Naive thymus-derived CD4-positive, alpha-beta T cell (primary cell): ENCODE measurements at regions not wholly inside any gene's neighbourhood (a gene's known extent, or its start where the extent isn't known, plus 50 kb on each side); places are given as distances from the start of the nearest gene placed in this dataset.

Experiments
- ATAC-seq: fragments of 150-1000 bp; cut with Tn5 transposase; 2 replicates; pipeline ENCODE4 v1.10.0; 2021; ENCODE audit warnings: mild to moderate bottlenecking, moderate library complexity
- CTCF ChIA-PET: fragments of 350-600 bp; sonication (Branson Sonifier 250); formaldehyde crosslinking; loops from one replicate; lab custom pipeline; 2021; ENCODE audit warnings: antibody characterized with exemption; lab: Charles Lee
- POLR2A ChIA-PET: fragments of 350-600 bp; sonication (Branson Sonifier 250); formaldehyde crosslinking; loops from one replicate; lab custom pipeline; 2021; ENCODE audit warnings: antibody characterized with exemption, inconsistent platforms; lab: Charles Lee
- DNase-seq, 9 donors: peaks; one replicate each; pipeline versions ENCODE4 v3.0.0 to v3.0.0-alpha.2; 2020 to 2022; ENCODE audit warnings: mixed read lengths in 1 of 9
- H3K27ac ChIP-seq: one replicate; pipeline ENCODE4 v1.7.0; 2013; ENCODE audit warnings: mild to moderate bottlenecking, low read depth, low read length, moderate library complexity
- H3K27me3 ChIP-seq, 2 donors: one replicate each; pipeline ENCODE4 v1.7.0; 2013; ENCODE audit warnings: low read length in 2 of 2, mild to moderate bottlenecking in 2 of 2, moderate library complexity in 2 of 2; ENCODE audit not compliant: control insufficient read depth in 2 of 2, insufficient read depth in 2 of 2
- H3K36me3 ChIP-seq, 3 experiments: 1 replicate in 2 of 3; 2 replicates in 1 of 3; pipeline ENCODE4 v1.7.0; 2013; ENCODE audit warnings: low read length in 3 of 3, mild to moderate bottlenecking in 3 of 3, moderate library complexity in 1 of 3; ENCODE audit not compliant: insufficient read depth in 3 of 3, control insufficient read depth in 2 of 3
- H3K4me1 ChIP-seq, 2 donors: one replicate each; pipeline ENCODE4 v1.7.0; 2013; ENCODE audit warnings: low read length in 2 of 2, mild to moderate bottlenecking in 2 of 2, moderate library complexity in 1 of 2; ENCODE audit not compliant: control insufficient read depth in 2 of 2, insufficient read depth in 2 of 2
- H3K4me3 ChIP-seq: 2 replicates; pipeline ENCODE4 v1.7.0; 2013; ENCODE audit warnings: mild to moderate bottlenecking, low read length
- H3K9me3 ChIP-seq, 3 experiments: 1 replicate in 2 of 3; 2 replicates in 1 of 3; pipeline ENCODE4 v1.7.0; 2013; ENCODE audit warnings: low read length in 3 of 3; ENCODE audit not compliant: control insufficient read depth in 2 of 3
- H3K27ac Mint-ChIP-seq, 9 donors: one replicate each; pipeline ENCODE4 v1.8.0; 2020 to 2022; ENCODE audit warnings: mixed read lengths in 9 of 9, mild to moderate bottlenecking in 8 of 9, moderate library complexity in 5 of 9, inconsistent platforms in 2 of 9
- H3K27me3 Mint-ChIP-seq, 5 donors: one replicate each; pipeline ENCODE4 v1.8.0; 2021 to 2022; ENCODE audit warnings: mixed read lengths in 5 of 5, mild to moderate bottlenecking in 1 of 5
- H3K36me3 Mint-ChIP-seq, 5 donors: one replicate each; pipeline ENCODE4 v1.8.0; 2020 to 2022; ENCODE audit warnings: mixed read lengths in 5 of 5, mild to moderate bottlenecking in 3 of 5, inconsistent platforms in 1 of 5
- H3K4me1 Mint-ChIP-seq, 7 donors: one replicate each; pipeline ENCODE4 v1.8.0; 2020 to 2022; ENCODE audit warnings: mixed read lengths in 7 of 7, mild to moderate bottlenecking in 3 of 7, inconsistent platforms in 1 of 7
- H3K4me3 Mint-ChIP-seq, 10 donors: one replicate each; pipeline ENCODE4 v1.8.0; 2020 to 2022; ENCODE audit warnings: mild to moderate bottlenecking in 10 of 10, mixed read lengths in 10 of 10, moderate library complexity in 6 of 10, inconsistent platforms in 2 of 10
- H3K9me3 Mint-ChIP-seq, 11 donors: one replicate each; pipeline ENCODE4 v1.8.0; 2020 to 2022; ENCODE audit warnings: mixed read lengths in 11 of 11, mild to moderate bottlenecking in 4 of 11, inconsistent platforms in 1 of 11, moderate library complexity in 1 of 11
- intact Hi-C, 2 donors: fragments of 100-400 bp; cut with micrococcal nuclease; formaldehyde crosslinking; loops; one replicate each; pipeline ENCODE4 v1.15.1; 2023

GRCh38 chr4:146022541-146022940 lies 83.9 kb upstream of the ZNF827 start:
- H3K27me3 ChIP-seq = no peaks in the 10 kb centered on the region
- DNase-seq (no peak), ATAC-seq (no peak)
- Mint-ChIP-seq H3K4me1 (peaks cover 0 to 4% (median 0%) of the 10 kb centered on the region in 7 donors), H3K9me3 (peaks cover 0 to 4% (median 0%) of the 10 kb centered on the region in 11 donors), H3K27me3 (peaks cover 6 to 43% (median 14%) of the 10 kb centered on the region in 5 donors), H3K36me3 (no peaks in the 10 kb centered on the region), H3K4me3 (no peak overlapping the region), H3K27ac (no peak overlapping the region)
- no peaks in the 10 kb centered on the region for H3K36me3 ChIP-seq
- intact Hi-C loops = no loop called here
- CTCF ChIA-PET = no interaction called here
- POLR2A ChIA-PET = no interaction called here
- no peak overlapping the region for H3K27ac ChIP-seq
- H3K9me3 ChIP-seq = no peaks in the 10 kb centered on the region
- no peak overlapping the region for H3K4me3 ChIP-seq
- H3K4me1 ChIP-seq = no peaks in the 10 kb centered on the region

- ATAC-seq = no peak
These were observed 79.6 kb upstream of the ZNF827 start for GRCh38 chr4:146018247-146018646.

GRCh38 chr4:146004730-146005129 lies 66.1 kb upstream of the ZNF827 start:
- Histone ChIP-seq H3K27ac (no peak overlapping the region), H3K4me3 (no peak overlapping the region), H3K4me1 (no peaks in the 10 kb centered on the region), H3K27me3 (no peaks in the 10 kb centered on the region), H3K9me3 (peaks cover 0 to 13% (median 0%) of the 10 kb centered on the region in 3 experiments), H3K36me3 (no peaks in the 10 kb centered on the region)
- DNase-seq (no peak), ATAC-seq (no peak)
- ChIA-PET POLR2A (no interaction called here), CTCF (no interaction called here)
- intact Hi-C loops = no loop called here
- Mint-ChIP-seq H3K9me3 (peaks cover 3 to 26% (median 12%) of the 10 kb centered on the region in 11 donors), H3K27me3 (peaks cover 6 to 42% (median 20%) of the 10 kb centered on the region in 5 donors), H3K36me3 (peaks cover 0 to 9% (median 2%) of the 10 kb centered on the region in 5 donors), H3K4me1 (no peaks in the 10 kb centered on the region), H3K27ac (no peak overlapping the region), H3K4me3 (no peak overlapping the region)

More at GRCh38 chr4:146018247-146018646, 79.6 kb upstream of the ZNF827 start:
- Mint-ChIP-seq H3K9me3 (peaks cover 0 to 4% (median 0%) of the 10 kb centered on the region in 11 donors), H3K27ac (no peak overlapping the region), H3K27me3 (peaks cover 0 to 18% (median 13%) of the 10 kb centered on the region in 5 donors), H3K36me3 (no peaks in the 10 kb centered on the region), H3K4me3 (no peak overlapping the region), H3K4me1 (no peaks in the 10 kb centered on the region)
- POLR2A ChIA-PET = no interaction called here
- Histone ChIP-seq H3K36me3 (no peaks in the 10 kb centered on the region), H3K27me3 (no peaks in the 10 kb centered on the region), H3K9me3 (no peaks in the 10 kb centered on the region), H3K4me1 (no peaks in the 10 kb centered on the region), H3K4me3 (no peak overlapping the region), H3K27ac (no peak overlapping the region)
- DNase-seq = no peak
- intact Hi-C loops = no loop called here
- CTCF ChIA-PET = no interaction called here

GRCh38 chr4:145988628-145989027 lies 50.0 kb upstream of the ZNF827 start:
- H3K4me3 Mint-ChIP-seq = no peak overlapping the region
- intact Hi-C loops = no loop called here
- Histone ChIP-seq H3K4me3 (no peak overlapping the region), H3K27me3 (no peaks in the 10 kb centered on the region), H3K36me3 (no peaks in the 10 kb centered on the region), H3K27ac (no peak overlapping the region), H3K9me3 (no peaks in the 10 kb centered on the region), H3K4me1 (no peaks in the 10 kb centered on the region)
- POLR2A ChIA-PET = no interaction called here
- no peak overlapping the region for H3K27ac Mint-ChIP-seq
- no peaks in the 10 kb centered on the region for H3K36me3 Mint-ChIP-seq
- H3K4me1 Mint-ChIP-seq = no peaks in the 10 kb centered on the region
- ATAC-seq (no peak), DNase-seq (no peak)
- CTCF ChIA-PET = no interaction called here
- H3K9me3 Mint-ChIP-seq = peaks cover 0 to 5% (median 3%) of the 10 kb centered on the region in 11 donors
- peaks cover 0 to 16% (median 0%) of the 10 kb centered on the region in 5 donors for H3K27me3 Mint-ChIP-seq
